Epithelial cell of proximal tubule (primary cell): ENCODE measurements at regions not wholly inside any gene's neighbourhood (a gene's known extent, or its start where the extent isn't known, plus 50 kb on each side); places are given as distances from the start of the nearest gene placed in this dataset.

Source experiments
- DNase-seq: peaks from one replicate; pipeline ENCODE4 v3.0.0-alpha.2; 2011; ENCODE audit warnings: low read depth
- H3K4me3 ChIP-seq: 2 replicates; pipeline ENCODE4 v1.5.1; 2011; ENCODE audit warnings: low read depth, mild to moderate bottlenecking, low read length
- CTCF ChIP-seq: conservative IDR thresholded peaks from 2 replicates; pipeline ENCODE4 v1.5.1; 2012; ENCODE audit warnings: low read depth, mild to moderate bottlenecking, low read length

- DNase-seq, result no peak
These were observed 95.8 kb downstream of the HMX1 start for GRCh38 chr4:8775751-8776355.

GRCh38 chr4:8775121-8775520, 96.5 kb downstream of the HMX1 start:
- TF ChIP-seq CTCF, result no peak
- H3K4me3 ChIP-seq, result no peak overlapping the region
- DNase-seq, result no peak

More at GRCh38 chr4:8775751-8776355, 95.8 kb downstream of the HMX1 start:
- H3K4me3 ChIP-seq, result no peak overlapping the region
- no peak for TF ChIP-seq CTCF

- no peak for TF ChIP-seq CTCF
- DNase-seq, result no peak
- H3K4me3 ChIP-seq, result no peak overlapping the region
These were observed 97.6 kb downstream of the HMX1 start for GRCh38 chr4:8774071-8774470.

- DNase-seq, result no peak
- no peak for TF ChIP-seq CTCF
- H3K4me3 ChIP-seq, result no peak overlapping the region
These were observed 98.3 kb downstream of the HMX1 start for GRCh38 chr4:8773124-8773931.

- DNase-seq, result no peak
- no peak for TF ChIP-seq CTCF
- H3K4me3 ChIP-seq, result no peak overlapping the region
These were observed 99.0 kb downstream of the HMX1 start for GRCh38 chr4:8772499-8773123.

GRCh38 chr4:8771666-8772065, 100.0 kb downstream of the HMX1 start:
- TF ChIP-seq CTCF, result no peak
- DNase-seq, result no peak
- H3K4me3 ChIP-seq, result no peak overlapping the region
